GM23338 (cell line): ENCODE measurements at regions not wholly inside any gene's neighbourhood (a gene's known extent, or its start where the extent isn't known, plus 50 kb on each side); places are given as distances from the start of the nearest gene placed in this dataset.

Source experiments
- ATAC-seq: fragments of 200-7000 bp; cut with Tn5 transposase; 3 replicates; pipeline ENCODE4 v1.9.1; 2020
- DNase-seq: peaks from one replicate; pipeline ENCODE4 v3.0.0-alpha.2; 2015; ENCODE audit warnings: low spot score
- H2AFZ ChIP-seq: fragments of 200-600 bp; sonication (generic); 2 replicates; pipeline ENCODE4 v1.8.0; 2016; ENCODE audit warnings: antibody characterized with exemption, mild to moderate bottlenecking, moderate library complexity
- H3F3A ChIP-seq: fragments of 200-600 bp; sonication (generic); replicated peaks from 2 replicates; pipeline ENCODE4 v1.8.0; 2017; ENCODE audit warnings: antibody characterized with exemption, mixed run types, low read depth
- H3K27ac ChIP-seq: fragments of 200-600 bp; sonication (generic); 2 replicates; pipeline ENCODE4 v1.6.1; 2016; ENCODE audit warnings: low read depth
- H3K27me3 ChIP-seq: fragments of 200-600 bp; sonication (generic); 2 replicates; pipeline ENCODE4 v1.8.0; 2016; ENCODE audit warnings: mild to moderate bottlenecking, mixed run types, moderate library complexity; ENCODE audit not compliant: insufficient read depth
- H3K36me3 ChIP-seq: fragments of 200-600 bp; sonication (generic); 2 replicates; pipeline ENCODE4 v1.8.0; 2016; ENCODE audit warnings: mild to moderate bottlenecking; ENCODE audit not compliant: insufficient read depth
- H3K4me1 ChIP-seq: fragments of 200-600 bp; sonication (generic); 2 replicates; pipeline ENCODE4 v1.8.0; 2016; ENCODE audit warnings: mild to moderate bottlenecking, moderate library complexity; ENCODE audit not compliant: insufficient read depth
- H3K4me2 ChIP-seq: fragments of 200-600 bp; sonication (generic); 2 replicates; pipeline ENCODE4 v1.7.1; 2017; ENCODE audit warnings: mixed run types
- H3K4me3 ChIP-seq: fragments of 200-600 bp; sonication (generic); 2 replicates; pipeline ENCODE4 v1.6.1; 2016; ENCODE audit warnings: mixed run types
- H3K79me2 ChIP-seq: fragments of 200-600 bp; sonication (generic); replicated peaks from 2 replicates; pipeline ENCODE4 v1.8.0; 2017; ENCODE audit warnings: mild to moderate bottlenecking; ENCODE audit not compliant: insufficient read depth
- H3K9me2 ChIP-seq: fragments of 200-600 bp; sonication (generic); 2 replicates; pipeline ENCODE4 v1.8.0; 2017; ENCODE audit not compliant: insufficient read depth
- H4K20me1 ChIP-seq: fragments of 200-600 bp; sonication (generic); replicated peaks from 2 replicates; pipeline ENCODE4 v1.8.0; 2017; ENCODE audit warnings: mild to moderate bottlenecking; ENCODE audit not compliant: insufficient read depth
- H3K27ac Mint-ChIP-seq: 2 replicates; pipeline ENCODE4 v1.8.0; 2020; ENCODE audit warnings: inconsistent platforms, mild to moderate bottlenecking, moderate library complexity, mixed read lengths
- H3K27me3 Mint-ChIP-seq: 3 replicates; pipeline ENCODE4 v1.8.0; 2022; ENCODE audit warnings: low read depth, mild to moderate bottlenecking, moderate library complexity, mixed read lengths, inconsistent platforms; ENCODE audit not compliant: insufficient read depth, poor library complexity
- H3K36me3 Mint-ChIP-seq: 3 replicates; pipeline ENCODE4 v1.8.0; 2021; ENCODE audit warnings: low read depth, mild to moderate bottlenecking, inconsistent platforms, moderate library complexity, mixed read lengths
- H3K4me1 Mint-ChIP-seq: 3 replicates; pipeline ENCODE4 v1.8.0; 2020; ENCODE audit warnings: mild to moderate bottlenecking, inconsistent platforms, mixed read lengths
- H3K4me3 Mint-ChIP-seq: 3 replicates; pipeline ENCODE4 v1.8.0; 2021; ENCODE audit warnings: moderate library complexity, mild to moderate bottlenecking, inconsistent platforms, mixed read lengths
- H3K9me3 Mint-ChIP-seq: 3 replicates; pipeline ENCODE4 v1.8.0; 2020; ENCODE audit warnings: moderate library complexity, mild to moderate bottlenecking, inconsistent platforms, mixed read lengths
- CREB1 ChIP-seq: fragments of 250-450 bp; sonication (Bioruptor Pico); IDR thresholded peaks from 2 replicates; pipeline ENCODE4 v1.5.0; 2020; ENCODE audit warnings: low read depth, mild to moderate bottlenecking, moderate library complexity
- EZH2 ChIP-seq: fragments of 200-600 bp; sonication (generic); IDR thresholded peaks from one replicate; pipeline ENCODE4 v1.8.0; 2017; ENCODE audit warnings: antibody characterized with exemption, mild to moderate bottlenecking, low read depth; ENCODE audit not compliant: unreplicated experiment
- EZH2phosphoT487 ChIP-seq: fragments of 200-600 bp; sonication (generic); IDR thresholded peaks from one replicate; pipeline ENCODE4 v1.8.1; 2018; ENCODE audit warnings: antibody characterized with exemption; ENCODE audit not compliant: unreplicated experiment
- JUNB ChIP-seq: IDR thresholded peaks from one replicate; pipeline ENCODE4 v1.6.1; 2016; ENCODE audit warnings: antibody characterized with exemption; ENCODE audit not compliant: unreplicated experiment
- NANOG ChIP-seq: IDR thresholded peaks from 2 replicates; pipeline ENCODE4 v1.6.1; 2016; ENCODE audit warnings: antibody characterized with exemption, borderline replicate concordance
- POLR2AphosphoS5 ChIP-seq: IDR thresholded peaks from 2 replicates; pipeline ENCODE4 v1.6.1; 2016; ENCODE audit warnings: antibody characterized with exemption, low read depth
- REST ChIP-seq: IDR thresholded peaks from one replicate; pipeline ENCODE4 v1.6.1; 2018; ENCODE audit warnings: antibody characterized with exemption; ENCODE audit not compliant: unreplicated experiment
- STAT1 ChIP-seq: IDR thresholded peaks from one replicate; pipeline ENCODE4 v1.6.1; 2016; ENCODE audit warnings: antibody characterized with exemption; ENCODE audit not compliant: unreplicated experiment
- ZNF114 ChIP-seq: fragments of 250-450 bp; sonication (Bioruptor Pico); IDR thresholded peaks from 2 replicates; pipeline ENCODE4 v1.5.0; 2020; ENCODE audit warnings: mild to moderate bottlenecking, moderate library complexity
- ZNF331 ChIP-seq: fragments of 250-450 bp; sonication (Bioruptor Pico); IDR thresholded peaks from 2 replicates; pipeline ENCODE4 v1.5.0; 2020; ENCODE audit warnings: low read depth, mild to moderate bottlenecking, moderate library complexity
- ZNF462 ChIP-seq: fragments of 250-450 bp; sonication (Bioruptor Pico); IDR thresholded peaks from 2 replicates; pipeline ENCODE4 v1.5.0; 2020; ENCODE audit warnings: mild to moderate bottlenecking, moderate library complexity
- TF ChIP-seq, protein P1 (sequence below), 2 experiments: fragments of 200-600 bp in 1 of 2; sonication (generic) in 1 of 2; conservative IDR thresholded peaks; 2 replicates each; pipeline versions ENCODE4 v1.5.1 to v1.6.1; 2016 to 2017; ENCODE audit warnings: antibody characterized with exemption in 2 of 2, low read depth in 2 of 2, mild to moderate bottlenecking in 2 of 2, moderate library complexity in 1 of 2
- TF ChIP-seq, protein P2 (sequence below): IDR thresholded peaks from 2 replicates; pipeline ENCODE4 v1.6.1; 2016; ENCODE audit warnings: antibody characterized with exemption

GRCh38 chr9:71383308-71383940 lies 262.0 kb upstream of the TRPM3 start:
- peak overlapping the region; percentile 11; the same call in 1 of the 2 replicates for H3K4me2 ChIP-seq
- no peak overlapping the region for H3K4me3 ChIP-seq
- no peak for TF ChIP-seq POLR2AphosphoS5
- TF ChIP-seq, protein P1, sequence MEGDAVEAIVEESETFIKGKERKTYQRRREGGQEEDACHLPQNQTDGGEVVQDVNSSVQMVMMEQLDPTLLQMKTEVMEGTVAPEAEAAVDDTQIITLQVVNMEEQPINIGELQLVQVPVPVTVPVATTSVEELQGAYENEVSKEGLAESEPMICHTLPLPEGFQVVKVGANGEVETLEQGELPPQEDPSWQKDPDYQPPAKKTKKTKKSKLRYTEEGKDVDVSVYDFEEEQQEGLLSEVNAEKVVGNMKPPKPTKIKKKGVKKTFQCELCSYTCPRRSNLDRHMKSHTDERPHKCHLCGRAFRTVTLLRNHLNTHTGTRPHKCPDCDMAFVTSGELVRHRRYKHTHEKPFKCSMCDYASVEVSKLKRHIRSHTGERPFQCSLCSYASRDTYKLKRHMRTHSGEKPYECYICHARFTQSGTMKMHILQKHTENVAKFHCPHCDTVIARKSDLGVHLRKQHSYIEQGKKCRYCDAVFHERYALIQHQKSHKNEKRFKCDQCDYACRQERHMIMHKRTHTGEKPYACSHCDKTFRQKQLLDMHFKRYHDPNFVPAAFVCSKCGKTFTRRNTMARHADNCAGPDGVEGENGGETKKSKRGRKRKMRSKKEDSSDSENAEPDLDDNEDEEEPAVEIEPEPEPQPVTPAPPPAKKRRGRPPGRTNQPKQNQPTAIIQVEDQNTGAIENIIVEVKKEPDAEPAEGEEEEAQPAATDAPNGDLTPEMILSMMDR (conservative IDR thresholded peaks at IDR 0.05; ENCODE audit: low read depth in 2 of 2) = no peak
- TF ChIP-seq, protein P2, sequence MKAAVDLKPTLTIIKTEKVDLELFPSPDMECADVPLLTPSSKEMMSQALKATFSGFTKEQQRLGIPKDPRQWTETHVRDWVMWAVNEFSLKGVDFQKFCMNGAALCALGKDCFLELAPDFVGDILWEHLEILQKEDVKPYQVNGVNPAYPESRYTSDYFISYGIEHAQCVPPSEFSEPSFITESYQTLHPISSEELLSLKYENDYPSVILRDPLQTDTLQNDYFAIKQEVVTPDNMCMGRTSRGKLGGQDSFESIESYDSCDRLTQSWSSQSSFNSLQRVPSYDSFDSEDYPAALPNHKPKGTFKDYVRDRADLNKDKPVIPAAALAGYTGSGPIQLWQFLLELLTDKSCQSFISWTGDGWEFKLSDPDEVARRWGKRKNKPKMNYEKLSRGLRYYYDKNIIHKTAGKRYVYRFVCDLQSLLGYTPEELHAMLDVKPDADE = no peak
- TF ChIP-seq EZH2 = no peak
- TF ChIP-seq EZH2phosphoT487 = no peak
- TF ChIP-seq ZNF114 = no peak
- TF ChIP-seq NANOG = no peak
- no peak for TF ChIP-seq CREB1
- TF ChIP-seq STAT1 = no peak
- no peak for TF ChIP-seq JUNB
- no peak for TF ChIP-seq ZNF331
- TF ChIP-seq ZNF462 (CRISPR knock-in tag) = no peak
- TF ChIP-seq REST = no peak
- H3K36me3 ChIP-seq = no peaks in the 10 kb centered on the region
- Mint-ChIP-seq H3K4me1 (peaks cover 14% of the 10 kb centered on the region), H3K27ac (peak overlapping the region; percentile 27; the same call in 1 of the 2 replicates), H3K9me3 (no peaks in the 10 kb centered on the region), H3K4me3 (no peak overlapping the region), H3K36me3 (no peaks in the 10 kb centered on the region), H3K27me3 (no peaks in the 10 kb centered on the region)
- no peak overlapping the region for H3K27ac ChIP-seq
- DNase-seq (peak; percentile 34), ATAC-seq (peak; percentile 92)
- no peaks in the 10 kb centered on the region for H4K20me1 ChIP-seq
- no peaks in the 10 kb centered on the region for H3K9me2 ChIP-seq
- no peaks in the 10 kb centered on the region for H3K27me3 ChIP-seq
- H3F3A ChIP-seq = no peaks in the 10 kb centered on the region
- H3K79me2 ChIP-seq = no peaks in the 10 kb centered on the region
- no peak overlapping the region for H2AFZ ChIP-seq
- H3K4me1 ChIP-seq = peaks cover 15% of the 10 kb centered on the region
